ENCODE measurements at regions not wholly inside any gene's neighbourhood (a gene's known extent, or its start where the extent isn't known, plus 50 kb on each side); places are given as distances from the start of the nearest gene placed in this dataset.
"Not testable (repeated sequence)": the region's sequence is repeated elsewhere in the genome, so short reads cannot be mapped to it uniquely, and the experiment has no call there.

DNA sequence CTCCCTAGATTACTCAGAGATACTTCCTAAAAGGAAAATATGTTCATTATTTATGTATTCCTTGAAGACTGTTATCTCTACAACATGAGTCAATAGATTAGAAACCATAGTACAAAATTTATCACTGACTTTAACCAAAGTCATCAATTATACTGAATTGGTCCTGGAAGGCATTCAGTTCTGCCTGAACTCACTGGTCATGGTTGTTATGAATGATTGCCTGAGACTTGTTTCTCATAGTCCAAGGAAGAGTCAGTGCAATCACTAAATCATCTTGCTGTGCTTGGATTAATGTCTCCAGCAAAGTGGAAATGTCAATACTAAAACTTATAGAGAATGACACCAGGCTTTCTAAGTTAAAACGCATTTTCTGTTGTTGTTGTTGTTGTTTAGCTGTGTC is 878.6 kb upstream of the MANEA start:
- no peak for DNase-seq (ENCODE audit: low read depth)

DNA sequence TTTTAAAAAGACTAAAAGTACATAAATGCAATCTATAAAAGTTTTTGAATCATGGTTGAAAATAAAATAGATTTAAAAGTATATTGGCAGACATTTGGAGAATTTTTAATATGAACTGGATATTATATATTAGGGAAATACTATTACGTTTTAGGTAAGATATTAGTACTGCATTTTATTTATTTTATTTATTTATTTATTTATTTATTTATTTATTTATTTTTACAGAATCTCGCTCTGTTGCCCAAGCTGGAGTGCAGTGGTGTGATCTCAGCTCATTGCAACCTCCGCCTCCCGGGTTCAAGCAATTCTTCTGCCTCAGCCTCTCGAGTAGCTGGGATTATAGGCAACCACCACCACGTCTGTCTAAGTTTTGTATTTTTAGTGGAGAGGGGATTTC is 890.1 kb upstream of the MANEA start:
- DNase-seq (ENCODE audit: low read depth) = not testable (repeated sequence)

DNA sequence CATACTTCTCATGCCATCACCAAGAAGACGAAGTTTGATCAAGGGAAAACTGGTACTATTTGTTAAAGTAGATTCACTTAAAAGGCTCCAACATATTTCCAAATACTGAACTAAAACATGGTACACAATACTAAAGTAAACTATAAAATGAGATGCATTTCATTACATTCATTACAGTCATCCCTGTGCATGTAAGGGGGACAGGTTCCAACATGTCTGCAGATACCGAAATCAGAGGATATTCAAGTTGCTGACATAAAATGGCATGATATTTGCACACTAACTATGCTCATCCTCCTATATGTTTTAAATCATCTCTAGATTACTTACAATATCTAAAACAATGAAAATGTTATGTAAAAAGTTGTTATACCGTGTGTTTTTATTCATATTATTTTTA is 893.9 kb upstream of the MANEA start:
- DNase-seq (ENCODE audit: low read depth) = no peak

DNA sequence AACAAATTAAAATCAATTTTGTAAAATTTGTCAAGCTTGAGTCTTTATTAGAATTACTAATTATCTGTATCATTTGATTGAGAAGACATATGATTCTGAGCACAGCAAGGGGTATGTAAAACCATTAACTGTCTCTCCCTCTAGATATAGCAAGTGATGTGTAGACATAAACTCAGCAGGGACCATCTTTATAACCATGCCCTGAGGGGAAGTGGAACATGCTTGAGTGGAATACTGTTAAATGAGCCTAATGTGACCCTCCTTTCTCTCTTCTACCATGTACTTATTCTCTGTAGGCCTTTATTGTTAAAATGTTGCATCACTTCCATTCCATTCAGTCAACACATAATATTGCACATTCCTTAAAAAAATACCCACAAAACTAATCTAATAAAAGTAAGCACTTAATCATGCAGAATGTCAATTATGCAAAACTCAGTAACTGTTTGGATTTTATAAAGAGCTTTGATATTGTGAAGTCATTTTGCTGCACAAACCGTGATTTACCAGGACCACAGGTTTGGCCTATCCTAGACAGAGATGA is 896.6 kb upstream of the MANEA start:
- DNase-seq (ENCODE audit: low read depth) = no peak

DNA sequence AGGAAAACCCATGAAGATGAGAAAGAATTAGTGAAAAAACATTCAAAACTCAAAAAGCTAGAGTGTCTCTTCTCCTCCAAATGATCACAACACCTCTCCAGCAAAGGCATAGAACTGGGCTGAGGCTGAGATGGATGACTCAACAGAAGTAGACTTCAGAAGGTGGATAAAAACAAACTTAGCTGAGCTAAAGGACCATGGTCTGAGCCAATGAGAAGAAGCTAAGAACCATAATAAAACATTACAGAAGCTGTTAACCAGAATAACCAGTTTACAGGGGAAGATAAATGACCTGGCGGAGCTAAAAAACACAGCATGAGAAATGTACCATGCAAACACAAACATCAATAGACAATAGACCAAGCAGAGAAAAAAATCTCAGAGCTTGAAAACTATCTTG is 904.1 kb upstream of the MANEA start:
- no peak for DNase-seq (ENCODE audit: low read depth)

DNA sequence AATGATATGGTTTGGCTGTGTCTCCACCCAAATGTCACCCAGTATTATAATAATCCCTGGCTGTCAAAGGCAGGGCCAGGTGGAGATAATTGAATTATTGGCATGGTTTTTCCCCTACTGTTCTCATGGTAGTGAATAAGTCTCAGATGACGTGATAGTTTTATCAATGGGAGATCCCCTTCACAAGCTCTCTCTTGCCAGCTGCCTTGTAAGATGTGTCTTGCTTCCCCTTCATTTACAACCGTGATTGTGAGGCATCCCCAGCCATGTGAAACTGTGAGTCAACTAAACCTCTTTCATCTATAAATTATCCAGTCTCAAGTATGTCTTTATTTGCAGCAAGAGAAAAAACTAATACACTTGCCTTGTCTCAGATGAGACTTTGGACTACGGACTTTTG is 907.3 kb upstream of the MANEA start:
- no peak for DNase-seq (ENCODE audit: low read depth)

DNA sequence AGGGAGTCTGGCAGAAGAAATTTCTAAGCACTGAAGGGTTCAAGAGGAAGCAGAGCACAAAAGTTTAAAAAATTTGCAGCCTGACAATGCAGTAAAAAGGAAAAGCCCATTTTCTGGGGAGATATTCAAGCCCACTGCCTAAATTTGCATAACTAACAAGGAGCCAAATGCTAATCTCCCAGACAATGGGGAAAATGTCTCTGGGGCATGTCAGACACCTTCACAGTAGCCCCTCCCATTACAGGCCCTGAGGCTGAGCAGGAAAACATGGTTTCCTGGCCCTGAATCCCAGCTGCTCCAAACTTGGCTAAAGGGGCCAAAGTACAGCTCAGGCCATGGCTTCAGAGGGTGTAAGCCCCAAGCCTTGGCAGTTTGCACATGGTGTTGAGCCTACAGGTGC is 908.5 kb upstream of the MANEA start:
- no peak for DNase-seq (ENCODE audit: low read depth)

DNA sequence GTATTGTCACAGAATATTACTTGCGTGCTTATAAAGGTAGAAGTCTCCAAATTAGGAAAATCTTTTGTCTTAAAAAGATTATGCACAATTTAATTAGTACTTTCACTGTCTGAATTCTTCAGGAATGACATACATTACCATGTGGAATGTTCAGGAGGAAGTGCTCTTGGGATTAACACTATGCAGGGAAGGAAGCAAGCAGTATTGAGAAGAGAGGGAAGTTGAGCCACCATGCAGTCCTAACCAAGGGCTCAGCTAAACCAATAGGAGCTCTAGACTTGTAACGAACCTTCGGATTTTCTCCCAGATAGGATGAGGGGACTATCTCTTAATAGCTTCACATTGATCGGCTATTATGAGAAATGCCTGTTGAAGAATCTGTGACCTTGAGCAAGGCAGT is 918.4 kb upstream of the MANEA start:
- no peak for DNase-seq (ENCODE audit: low read depth)

DNA sequence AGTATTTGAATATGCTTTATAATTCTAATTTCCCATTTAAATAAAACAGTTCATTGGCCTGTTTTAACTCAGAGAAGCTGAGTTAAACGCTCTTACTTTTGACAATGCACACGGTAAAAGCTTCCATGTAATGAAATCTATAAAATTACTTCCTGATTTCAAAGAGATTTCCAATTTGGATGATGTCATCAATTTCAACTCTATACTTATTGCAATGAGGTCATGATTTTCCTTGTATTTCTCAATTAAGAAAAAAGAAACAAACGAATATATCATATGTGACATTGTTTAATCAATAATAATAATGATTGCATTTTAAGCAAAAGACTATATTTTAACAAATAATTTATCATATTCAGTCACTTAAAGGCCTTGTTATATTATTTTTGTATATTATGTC is 926.1 kb upstream of the MANEA start:
- DNase-seq (ENCODE audit: low read depth) = no peak

DNA sequence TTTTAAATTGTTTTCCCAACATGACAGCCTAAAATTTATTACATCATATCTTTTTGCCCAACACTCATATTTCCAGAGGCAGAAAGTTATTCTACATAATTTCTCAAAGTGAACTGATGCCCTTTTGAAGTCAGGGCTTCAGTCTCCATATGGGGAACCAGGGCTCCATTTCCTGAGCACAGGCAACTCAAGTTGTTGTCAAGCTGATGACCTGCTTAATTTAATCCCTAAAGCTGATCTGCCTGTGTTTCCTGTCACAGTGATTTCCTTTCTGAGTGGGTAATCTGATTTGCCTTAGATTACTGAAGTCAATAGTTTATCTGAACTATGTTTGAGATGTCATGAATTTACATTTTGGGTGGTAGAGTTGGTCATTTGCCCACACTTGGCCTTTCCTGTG is 932.1 kb upstream of the MANEA start:
- no peak for DNase-seq (ENCODE audit: low read depth)

DNA sequence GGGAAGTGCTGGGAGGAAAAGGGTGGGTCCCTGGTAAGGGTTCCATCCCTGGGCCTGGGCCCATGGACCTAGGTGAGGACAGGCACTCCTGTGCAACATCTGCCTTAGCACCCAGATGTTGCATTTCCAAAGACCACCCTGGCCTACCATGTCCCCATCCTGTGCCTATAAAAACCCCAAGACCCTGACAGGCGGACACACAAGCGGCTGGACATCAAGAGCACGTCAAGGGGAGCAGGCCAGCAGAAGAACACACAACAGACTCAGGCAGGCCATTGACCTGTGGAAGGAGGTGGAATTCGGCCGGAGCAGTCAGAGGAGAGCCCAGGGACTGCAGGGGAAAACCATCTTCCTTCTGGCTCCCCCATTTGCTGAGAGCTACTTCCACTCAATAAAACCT is 937.8 kb upstream of the MANEA start:
- no peak for DNase-seq (ENCODE audit: low read depth)

DNA sequence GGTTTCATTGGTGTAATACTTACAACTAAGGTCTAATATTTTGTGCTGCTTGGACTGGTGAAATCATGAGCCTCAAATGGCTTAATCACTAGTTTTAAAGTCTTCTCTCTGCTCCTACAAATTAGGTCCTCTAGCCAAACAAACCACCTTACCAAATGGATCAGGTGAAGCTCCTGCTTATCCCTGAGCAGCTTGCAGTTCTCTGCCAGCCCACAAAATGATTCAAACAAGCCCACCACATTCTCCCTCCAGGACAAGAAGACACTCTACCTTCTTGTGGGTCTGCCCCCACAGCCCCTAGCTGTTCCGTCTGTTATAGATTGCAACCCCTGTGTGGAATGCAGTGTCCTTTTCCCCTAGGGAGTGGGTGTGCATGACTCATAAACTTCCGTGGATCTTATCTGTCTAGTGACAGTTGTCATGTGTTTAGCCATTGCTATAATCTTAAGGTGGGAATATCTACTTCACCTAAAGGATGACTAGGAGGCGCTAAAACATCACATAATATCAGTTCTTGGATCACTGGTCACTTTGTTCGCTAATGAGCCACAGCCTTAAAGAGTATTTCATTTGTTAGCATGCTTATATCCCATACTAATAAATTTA is 940.5 kb upstream of the MANEA start:
- DNase-seq (ENCODE audit: low read depth) = no peak

DNA sequence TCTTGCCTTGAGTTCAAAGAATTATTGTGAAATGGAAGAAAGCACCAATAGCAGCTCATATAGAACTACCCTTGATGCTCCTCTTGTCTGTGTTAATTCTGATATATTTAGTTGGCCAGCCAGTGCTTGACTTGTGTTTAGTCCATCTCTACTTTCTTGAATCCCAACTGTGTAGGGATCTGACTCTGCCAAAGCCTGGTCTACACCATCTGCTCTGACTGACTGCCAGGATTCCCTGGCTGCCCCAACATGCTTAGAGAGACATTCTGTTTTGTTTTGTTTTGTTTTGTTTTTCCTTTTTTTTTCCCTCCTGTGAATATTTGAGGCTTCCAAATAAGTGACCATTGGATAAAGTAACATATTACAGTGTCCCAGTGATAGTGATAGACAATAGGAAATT is 953.7 kb upstream of the MANEA start:
- DNase-seq (ENCODE audit: low read depth) = no peak

DNA sequence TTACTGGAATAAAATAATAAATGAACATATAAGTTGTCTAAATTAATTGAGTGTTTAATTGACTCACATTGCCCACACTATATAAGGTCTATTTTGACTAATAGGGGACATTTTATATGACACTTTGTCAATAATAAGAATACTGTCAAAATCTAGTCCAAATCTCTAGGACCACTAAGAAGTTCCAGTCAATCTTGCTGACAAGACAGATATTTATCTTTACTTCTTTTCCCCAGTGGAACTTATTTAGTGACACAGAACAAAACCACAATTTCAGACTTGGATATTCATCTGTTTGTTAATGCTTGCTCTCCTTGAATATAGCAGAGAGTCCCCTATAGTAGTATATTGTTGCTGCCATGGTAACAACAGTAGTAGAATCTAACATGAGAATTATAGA is 954.6 kb upstream of the MANEA start:
- no peak for DNase-seq (ENCODE audit: low read depth)

DNA sequence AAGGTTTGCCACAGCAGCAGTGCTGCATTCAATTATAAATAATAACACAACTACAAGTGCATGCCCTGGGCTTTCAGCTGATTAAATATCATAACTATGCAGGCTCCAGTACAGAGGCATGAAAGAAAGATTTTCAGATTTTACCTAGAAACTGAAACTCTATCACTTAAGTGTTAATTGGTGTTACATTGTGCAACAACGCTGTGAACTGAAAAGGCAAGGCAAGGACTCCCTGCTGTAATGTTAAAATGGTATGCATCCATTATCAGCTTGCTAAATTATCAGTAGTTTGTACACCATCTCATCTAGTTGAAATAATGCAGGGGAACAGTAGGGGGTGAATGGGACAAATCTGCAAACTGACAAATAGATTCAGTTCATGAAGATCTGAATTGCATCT is 976.7 kb upstream of the MANEA start:
- no peak for DNase-seq (ENCODE audit: low read depth)

DNA sequence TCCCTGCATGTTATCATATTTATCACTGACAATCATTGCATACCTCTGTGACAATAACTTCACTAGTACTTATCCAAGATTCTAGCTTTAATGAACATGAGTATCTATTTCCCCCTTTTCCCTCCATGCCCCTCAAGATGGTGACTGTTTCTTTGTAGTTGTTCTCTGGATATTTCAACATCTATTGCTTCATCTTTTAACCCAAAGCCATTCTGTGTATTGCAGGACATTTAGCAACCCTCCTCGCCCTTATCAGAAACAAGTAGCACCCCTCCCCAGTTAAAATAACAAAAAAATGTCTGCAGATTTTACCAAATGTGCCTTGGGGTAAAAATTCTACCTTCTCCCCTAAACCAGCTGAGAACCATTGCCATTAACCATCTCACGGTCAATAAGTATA is 979.8 kb upstream of the MANEA start:
- no peak for DNase-seq (ENCODE audit: low read depth)

DNA sequence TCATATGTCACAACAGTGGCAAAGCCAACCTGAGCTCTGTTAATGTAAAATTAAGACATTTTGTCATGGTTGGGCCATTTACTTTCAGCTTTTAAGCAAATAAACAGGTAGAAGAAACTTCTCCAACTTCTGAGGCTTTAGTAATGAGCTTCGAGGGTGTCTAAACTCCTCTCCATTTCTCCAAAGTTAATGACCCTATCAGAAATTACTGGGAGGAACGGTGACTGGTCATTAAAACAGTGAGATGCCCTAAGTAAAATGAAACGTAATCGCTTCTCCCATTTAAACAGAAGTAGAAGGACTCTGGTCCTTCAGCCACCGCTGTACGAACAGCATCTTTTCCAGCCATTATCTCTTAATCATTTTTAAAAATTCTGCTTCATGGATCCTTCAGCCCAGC is 986.9 kb upstream of the MANEA start:
- DNase-seq (ENCODE audit: low read depth) = no peak

DNA sequence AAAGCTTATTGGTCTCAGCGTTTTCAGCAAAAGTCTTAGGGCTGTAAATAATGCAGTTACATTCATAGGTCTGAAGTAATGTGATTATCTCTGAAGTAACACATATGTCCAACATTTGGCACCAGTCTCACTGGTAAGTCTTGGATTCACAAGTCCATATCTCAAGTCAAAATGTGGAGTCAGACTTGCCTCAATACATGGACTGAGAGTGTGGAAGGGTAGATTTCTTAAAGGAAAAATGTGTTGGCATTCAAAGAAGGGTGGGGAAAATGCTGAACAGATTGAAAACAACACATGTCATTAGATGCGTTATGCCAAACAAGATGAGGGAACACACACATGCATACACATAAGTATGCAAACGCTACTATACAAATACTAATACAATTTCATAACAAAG is 989.0 kb upstream of the MANEA start:
- DNase-seq (ENCODE audit: low read depth) = no peak

DNA sequence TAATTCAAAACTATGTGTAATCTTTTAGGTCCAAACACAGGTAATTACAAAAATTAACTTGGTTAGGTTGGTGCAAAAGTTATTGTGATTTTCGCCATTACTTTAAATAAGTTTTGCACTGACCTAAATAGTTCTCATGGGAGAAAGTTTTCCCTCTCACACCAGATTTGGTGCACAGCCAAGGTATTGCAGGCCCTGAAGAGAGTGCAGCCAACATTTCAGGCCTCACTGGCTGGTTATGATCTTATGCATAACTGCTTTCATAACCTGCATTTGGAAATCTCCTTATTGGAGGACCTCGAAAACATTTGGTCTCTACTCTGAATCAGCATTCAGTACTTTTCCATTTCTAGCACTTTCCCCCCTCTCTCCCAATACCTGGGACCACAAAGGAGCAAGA is 993.1 kb upstream of the MANEA start:
- DNase-seq (ENCODE audit: low read depth) = no peak

DNA sequence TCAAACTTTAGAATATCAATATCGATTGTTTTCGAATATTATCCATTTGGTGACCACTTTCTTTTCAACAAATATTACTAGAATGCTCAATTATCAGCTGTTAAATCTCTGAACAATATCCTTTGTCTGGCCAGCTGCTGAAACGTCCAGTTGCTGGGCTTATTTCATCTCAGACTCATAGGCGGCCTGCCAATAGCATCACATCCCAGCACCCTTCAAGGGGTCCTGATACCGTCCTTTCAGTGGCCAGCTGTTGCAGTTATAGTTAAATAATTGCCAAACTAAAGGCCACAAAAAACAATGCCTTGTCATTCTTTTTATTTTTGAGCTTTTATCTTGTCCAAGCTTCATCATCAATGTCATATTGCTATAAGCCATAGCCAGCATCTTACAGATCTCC is 1006.8 kb upstream of the MANEA start:
- no peak for DNase-seq (ENCODE audit: low read depth)

DNA sequence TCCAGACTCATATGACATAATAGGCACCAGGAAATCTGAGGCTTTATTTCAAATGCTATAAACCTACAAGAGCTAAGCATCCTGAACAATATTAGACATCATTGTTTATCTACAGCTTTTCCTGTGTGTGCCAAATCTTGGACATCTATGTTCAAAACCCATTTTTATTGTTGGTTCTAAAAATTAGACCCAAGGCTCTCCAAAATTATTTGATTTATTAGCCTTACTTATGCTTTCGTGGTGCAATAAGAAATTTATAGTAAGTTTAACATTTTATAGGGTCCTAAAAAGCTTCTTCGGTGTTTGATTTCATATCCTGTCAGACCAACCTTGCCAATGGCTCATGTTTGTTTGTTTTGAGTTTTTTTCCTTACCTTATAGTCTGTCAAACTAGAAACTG is 1014.5 kb upstream of the MANEA start:
- DNase-seq (ENCODE audit: low read depth) = no peak

DNA sequence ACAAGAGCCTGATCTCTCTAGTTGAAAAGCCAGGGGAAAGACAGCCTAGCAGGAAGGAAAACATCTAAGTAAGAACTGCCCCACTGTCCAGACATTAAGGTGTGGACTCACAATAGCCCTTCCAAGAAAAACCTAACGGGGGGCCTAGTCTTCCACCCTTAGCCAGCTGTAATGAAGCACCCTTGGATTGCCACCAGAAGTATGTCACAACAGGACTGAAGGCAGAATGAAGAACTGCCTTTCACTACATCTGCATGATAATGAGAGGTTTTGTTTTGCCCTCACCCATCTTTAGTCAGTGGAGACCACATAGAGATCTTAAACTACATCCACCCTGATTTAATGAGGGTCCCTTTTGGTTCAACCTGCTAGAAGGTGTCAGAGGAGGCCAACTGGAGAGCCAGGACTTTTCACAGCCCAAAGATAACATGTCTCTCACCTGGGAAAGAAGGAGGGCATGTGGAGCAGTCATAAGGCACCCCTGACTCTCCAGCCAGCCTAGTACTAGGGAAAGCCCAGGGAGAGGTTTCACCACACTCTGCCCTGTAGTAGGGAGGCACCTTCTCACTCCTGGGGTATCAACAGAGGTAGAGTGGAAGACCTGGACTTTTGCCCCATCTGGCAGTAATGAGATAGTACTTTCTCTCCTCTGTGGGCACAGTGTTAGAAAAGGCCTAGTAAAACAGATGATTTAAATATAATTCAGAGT is 1017.4 kb upstream of the MANEA start:
- DNase-seq (ENCODE audit: low read depth) = no peak

DNA sequence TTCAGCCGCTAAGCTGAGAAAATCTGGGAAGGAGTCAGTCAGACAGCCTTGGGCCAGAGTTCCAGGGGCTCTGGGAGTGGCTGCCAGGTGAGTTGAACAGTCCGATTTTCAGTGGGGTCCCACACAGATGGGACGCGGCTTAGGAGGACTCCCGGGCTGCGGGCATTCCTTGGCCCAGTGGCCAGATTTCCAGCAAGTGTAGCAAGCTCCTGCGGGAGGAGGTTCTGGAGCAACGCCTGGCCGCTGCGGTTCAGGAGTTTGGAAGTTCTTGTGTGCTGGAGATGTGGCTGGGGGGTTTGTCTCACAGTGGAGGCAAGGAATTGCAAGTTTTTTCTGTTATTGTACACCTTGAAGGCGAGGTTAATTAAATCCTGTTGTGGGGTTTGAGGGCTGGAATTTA is 1020.1 kb upstream of the MANEA start:
- DNase-seq (ENCODE audit: low read depth) = not testable (repeated sequence)

DNA sequence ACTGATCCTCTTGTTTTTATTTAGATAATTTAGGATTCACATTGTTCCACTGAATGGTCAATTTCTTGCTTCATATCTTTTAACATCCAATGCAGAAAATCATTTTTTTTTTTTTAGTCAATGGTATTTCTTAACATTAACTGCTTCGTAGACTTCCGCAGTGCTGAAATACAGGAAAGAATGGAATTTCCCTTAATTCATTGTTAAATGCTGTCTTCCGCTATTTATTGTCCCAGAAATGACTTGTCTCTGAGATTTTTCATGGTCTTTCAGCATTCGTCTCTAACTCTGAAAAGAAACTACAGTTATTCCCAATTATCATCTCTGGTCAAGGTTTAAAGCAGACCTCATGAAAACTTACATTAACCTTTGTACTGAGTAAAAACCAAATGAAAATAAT is 1029.1 kb upstream of the MANEA start:
- DNase-seq (ENCODE audit: low read depth) = no peak

All from CMK (cell line).